Fibroblast of mammary gland (primary cell): ENCODE measurements at regions not wholly inside any gene's neighbourhood (a gene's known extent, or its start where the extent isn't known, plus 50 kb on each side); places are given as distances from the start of the nearest gene placed in this dataset.

Experiments used
- DNase-seq: peaks from one replicate; pipeline ENCODE4 v3.0.0-alpha.2; 2010; ENCODE audit warnings: low read depth
- H3K4me3 ChIP-seq: 2 replicates; pipeline ENCODE4 v1.5.1; 2011; ENCODE audit warnings: low read depth, mild to moderate bottlenecking, low read length, moderate library complexity; ENCODE audit not compliant: control insufficient read depth
- CTCF ChIP-seq: conservative IDR thresholded peaks from 2 replicates; pipeline ENCODE4 v1.5.1; 2011; ENCODE audit warnings: low read depth, low read length, inconsistent platforms; ENCODE audit not compliant: control insufficient read depth, insufficient read depth

- no peak overlapping the region for H3K4me3 ChIP-seq
- no peak for DNase-seq
- no peak for TF ChIP-seq CTCF
Measured at GRCh38 chr11:95570845-95571244, 218.7 kb downstream of the FAM76B start.

- no peak for TF ChIP-seq CTCF
- DNase-seq, result no peak
- no peak overlapping the region for H3K4me3 ChIP-seq
Measured at GRCh38 chr11:95569207-95569606, 220.4 kb downstream of the FAM76B start.

- no peak for TF ChIP-seq CTCF
- H3K4me3 ChIP-seq, result no peak overlapping the region
- no peak for DNase-seq
Measured at GRCh38 chr11:95568281-95568680, 221.3 kb downstream of the FAM76B start.

- H3K4me3 ChIP-seq, result no peak overlapping the region
- peak; percentile 70 for DNase-seq
- TF ChIP-seq CTCF, result no peak
Measured at GRCh38 chr11:95567685-95568084, 221.9 kb downstream of the FAM76B start.

GRCh38 chr11:95566211-95566610, 223.4 kb downstream of the FAM76B start:
- no peak overlapping the region for H3K4me3 ChIP-seq
- TF ChIP-seq CTCF, result no peak
- DNase-seq, result no peak

- DNase-seq, result no peak
- H3K4me3 ChIP-seq, result no peak overlapping the region
- no peak for TF ChIP-seq CTCF
Measured at GRCh38 chr11:95565724-95566141, 223.8 kb downstream of the FAM76B start.

- no peak for DNase-seq
- no peak overlapping the region for H3K4me3 ChIP-seq
- TF ChIP-seq CTCF, result no peak
Measured at GRCh38 chr11:95563859-95564258, 225.7 kb downstream of the FAM76B start.
